BLaER1 (cell line): ENCODE measurements at regions not wholly inside any gene's neighbourhood (a gene's known extent, or its start where the extent isn't known, plus 50 kb on each side); places are given as distances from the start of the nearest gene placed in this dataset.

Experiments used
- H3K27ac ChIP-seq: shearing (Covaris generic); formaldehyde crosslinking; 2 replicates; pipeline ENCODE4 v1.8.1; 2022
- H3K27me3 ChIP-seq: shearing (Covaris generic); formaldehyde crosslinking; 2 replicates; pipeline ENCODE4 v1.8.1; 2022
- H3K36me3 ChIP-seq: shearing (Covaris generic); formaldehyde crosslinking; 2 replicates; pipeline ENCODE4 v1.8.1; 2022
- H3K4me1 ChIP-seq: shearing (Covaris generic); formaldehyde crosslinking; 2 replicates; pipeline ENCODE4 v1.8.1; 2022
- H3K4me2 ChIP-seq: shearing (Covaris generic); formaldehyde crosslinking; 2 replicates; pipeline ENCODE4 v1.8.1; 2022
- H3K4me3 ChIP-seq: shearing (Covaris generic); formaldehyde crosslinking; 2 replicates; pipeline ENCODE4 v1.8.1; 2022
- H3K9ac ChIP-seq: shearing (Covaris generic); formaldehyde crosslinking; 2 replicates; pipeline ENCODE4 v1.8.1; 2022
- H3K9me3 ChIP-seq: shearing (Covaris generic); formaldehyde crosslinking; 2 replicates; pipeline ENCODE4 v1.8.1; 2022
- H4K20me1 ChIP-seq: shearing (Covaris generic); formaldehyde crosslinking; 2 replicates; pipeline ENCODE4 v1.8.1; 2022
- Cebpa-rat ChIP-seq: shearing (Covaris generic); IDR thresholded peaks from 2 replicates; pipeline ENCODE4 v1.8.1; 2022

DNA sequence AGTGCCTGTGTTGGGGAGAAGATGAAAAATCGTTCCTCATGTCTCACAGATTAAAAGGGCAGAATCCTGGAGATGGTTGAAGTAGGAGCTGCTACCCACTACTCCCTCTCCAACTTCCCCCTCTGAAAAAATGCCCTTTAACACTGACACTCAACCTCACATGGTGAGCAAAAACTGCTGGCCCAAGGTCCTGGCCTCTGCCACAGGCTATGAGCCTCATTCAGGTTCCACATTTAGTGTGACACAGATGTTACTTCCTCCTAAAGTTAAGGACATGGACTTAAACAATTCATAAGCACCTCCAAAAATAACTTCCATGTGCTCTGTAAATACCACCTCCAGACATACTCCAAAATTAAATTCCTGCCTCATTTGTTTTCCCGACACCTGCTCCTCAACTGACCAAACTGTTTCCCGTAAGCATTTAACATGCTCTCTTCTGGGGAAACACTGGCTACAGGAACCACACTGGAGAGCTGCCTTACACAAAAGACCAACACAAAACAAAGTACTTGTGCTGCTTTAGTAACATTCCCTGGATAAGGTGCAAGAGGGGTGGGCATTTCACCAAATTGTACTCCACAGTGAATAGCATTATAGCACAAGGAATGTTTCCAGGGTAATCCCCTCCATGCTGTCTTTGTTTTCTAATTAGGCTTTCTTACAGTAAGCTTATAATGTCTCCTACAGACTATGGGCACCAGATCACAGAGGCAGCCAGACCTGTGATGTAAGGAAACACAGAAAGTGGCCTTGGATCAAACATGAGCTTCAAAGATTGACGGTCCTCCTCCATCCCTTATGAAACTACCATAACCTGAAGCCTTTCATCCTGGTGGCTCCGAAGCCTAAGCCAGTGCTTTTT, 57.0 kb downstream of the PHLDA1 start:
- H3K27ac ChIP-seq, result no peak overlapping the region
- H3K4me2 ChIP-seq, result no peak overlapping the region
- no peak overlapping the region for H3K4me3 ChIP-seq
- no peak overlapping the region for H3K9ac ChIP-seq
- H3K36me3 ChIP-seq, result no peaks in the 10 kb centered on the region
- H3K27me3 ChIP-seq, result no peaks in the 10 kb centered on the region
- peaks cover 10% of the 10 kb centered on the region for H3K4me1 ChIP-seq
- no peaks in the 10 kb centered on the region for H3K9me3 ChIP-seq
- H4K20me1 ChIP-seq, result no peaks in the 10 kb centered on the region
- TF ChIP-seq Cebpa-rat, result no peak

GRCh38 chr12:75971253-75971652, 60.3 kb downstream of the PHLDA1 start:
- Histone ChIP-seq H4K20me1 (no peaks in the 10 kb centered on the region), H3K4me2 (no peak overlapping the region), H3K4me1 (peaks cover 5% of the 10 kb centered on the region; the same call in 1 of the 2 replicates), H3K27ac (no peak overlapping the region), H3K36me3 (no peaks in the 10 kb centered on the region), H3K9me3 (no peaks in the 10 kb centered on the region), H3K4me3 (no peak overlapping the region), H3K27me3 (no peaks in the 10 kb centered on the region), H3K9ac (no peak overlapping the region)
- TF ChIP-seq Cebpa-rat, result no peak

- Histone ChIP-seq H4K20me1 (no peaks in the 10 kb centered on the region), H3K4me2 (no peak overlapping the region), H3K27ac (no peak overlapping the region), H3K4me3 (no peak overlapping the region), H3K36me3 (no peaks in the 10 kb centered on the region), H3K9ac (no peak overlapping the region), H3K9me3 (no peaks in the 10 kb centered on the region), H3K4me1 (peaks cover 5% of the 10 kb centered on the region; the same call in 1 of the 2 replicates), H3K27me3 (no peaks in the 10 kb centered on the region)
- no peak for TF ChIP-seq Cebpa-rat
Observed at GRCh38 chr12:75970310-75970709, 61.3 kb downstream of the PHLDA1 start.

GRCh38 chr12:75969768-75970167, 61.8 kb downstream of the PHLDA1 start:
- TF ChIP-seq Cebpa-rat, result no peak
- Histone ChIP-seq H3K27me3 (no peaks in the 10 kb centered on the region), H3K9ac (no peak overlapping the region), H3K36me3 (no peaks in the 10 kb centered on the region), H3K4me1 (peaks cover 5% of the 10 kb centered on the region; the same call in 1 of the 2 replicates), H3K4me3 (no peak overlapping the region), H3K4me2 (no peak overlapping the region), H3K9me3 (no peaks in the 10 kb centered on the region), H4K20me1 (no peaks in the 10 kb centered on the region), H3K27ac (no peak overlapping the region)

GRCh38 chr12:75965661-75966060, 65.9 kb downstream of the PHLDA1 start:
- H3K4me1 ChIP-seq, result peaks cover 10% of the 10 kb centered on the region; the same call in 1 of the 2 replicates
- H3K4me2 ChIP-seq, result no peak overlapping the region
- H4K20me1 ChIP-seq, result no peaks in the 10 kb centered on the region
- H3K9me3 ChIP-seq, result no peaks in the 10 kb centered on the region
- no peaks in the 10 kb centered on the region for H3K27me3 ChIP-seq
- H3K36me3 ChIP-seq, result no peaks in the 10 kb centered on the region
- TF ChIP-seq Cebpa-rat, result no peak
- H3K4me3 ChIP-seq, result no peak overlapping the region
- H3K27ac ChIP-seq, result no peak overlapping the region
- H3K9ac ChIP-seq, result no peak overlapping the region

- no peak for TF ChIP-seq Cebpa-rat
- Histone ChIP-seq H3K36me3 (no peaks in the 10 kb centered on the region), H4K20me1 (no peaks in the 10 kb centered on the region), H3K4me3 (no peak overlapping the region), H3K9me3 (no peaks in the 10 kb centered on the region), H3K4me1 (peaks cover 20% of the 10 kb centered on the region), H3K4me2 (no peak overlapping the region), H3K9ac (no peak overlapping the region), H3K27me3 (no peaks in the 10 kb centered on the region), H3K27ac (no peak overlapping the region)
Observed at GRCh38 chr12:75964150-75964549, 67.4 kb downstream of the PHLDA1 start.

DNA sequence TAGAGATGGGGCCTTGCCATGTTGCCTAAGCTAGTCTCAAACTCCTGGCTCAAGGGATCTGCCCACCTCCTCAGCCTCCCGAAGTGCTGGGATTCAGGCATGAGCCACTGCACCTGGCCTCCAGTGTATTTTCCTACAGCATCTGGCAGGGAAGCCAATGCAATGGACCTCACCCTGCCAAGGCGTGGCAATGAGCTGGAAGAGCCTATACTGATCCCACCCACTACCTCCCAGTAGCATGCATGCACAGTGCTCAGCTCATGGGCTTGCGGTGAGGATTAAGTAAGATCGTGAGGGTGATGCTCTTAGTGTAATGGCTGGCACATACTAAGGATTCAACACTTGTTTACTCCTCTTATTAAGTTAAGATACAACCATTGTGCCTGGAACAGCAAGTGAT, 69.7 kb downstream of the PHLDA1 start:
- no peak for TF ChIP-seq Cebpa-rat
- Histone ChIP-seq H3K9me3 (no peaks in the 10 kb centered on the region), H3K4me3 (no peak overlapping the region), H3K4me2 (no peak overlapping the region), H3K27ac (no peak overlapping the region), H3K27me3 (no peaks in the 10 kb centered on the region), H3K9ac (no peak overlapping the region), H3K36me3 (no peaks in the 10 kb centered on the region), H3K4me1 (peaks cover 18% of the 10 kb centered on the region), H4K20me1 (no peaks in the 10 kb centered on the region)

DNA sequence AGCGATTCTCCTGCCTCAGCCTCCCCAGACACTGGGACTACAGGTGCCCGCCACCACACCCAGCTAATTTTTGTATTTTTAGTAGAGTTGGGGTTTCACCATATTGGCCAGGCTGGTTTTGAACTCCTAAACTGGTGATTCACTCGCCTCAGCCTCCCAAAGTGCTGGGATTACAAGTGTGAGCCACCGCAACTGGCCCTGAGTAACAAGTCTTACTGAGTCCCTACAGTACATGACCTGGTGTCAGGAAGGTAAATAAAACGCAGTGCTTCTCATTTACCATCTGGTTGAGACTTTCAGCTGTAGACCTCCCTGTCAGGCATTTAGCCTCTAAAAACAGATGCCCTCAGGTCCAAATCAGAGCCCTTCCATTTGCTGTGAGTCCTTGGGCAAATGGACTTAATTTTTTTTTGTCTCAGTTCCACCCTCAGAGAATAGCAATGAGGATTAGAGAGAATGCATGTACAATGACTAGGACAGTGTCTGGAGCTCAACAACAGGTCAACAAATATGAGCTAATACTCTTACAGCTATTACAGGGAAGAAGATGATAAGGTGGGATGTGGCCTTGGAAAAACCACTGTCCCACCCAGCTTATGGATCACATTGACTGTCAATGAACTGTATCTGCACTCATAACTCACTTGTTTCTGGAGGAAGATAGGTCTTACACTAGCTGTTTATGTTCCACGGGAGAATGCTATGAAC, 70.5 kb downstream of the PHLDA1 start:
- no peak overlapping the region for H3K4me3 ChIP-seq
- no peaks in the 10 kb centered on the region for H3K36me3 ChIP-seq
- H3K27me3 ChIP-seq, result no peaks in the 10 kb centered on the region
- H3K4me2 ChIP-seq, result no peak overlapping the region
- no peak overlapping the region for H3K9ac ChIP-seq
- peaks cover 18% of the 10 kb centered on the region for H3K4me1 ChIP-seq
- no peak overlapping the region for H3K27ac ChIP-seq
- H4K20me1 ChIP-seq, result no peaks in the 10 kb centered on the region
- TF ChIP-seq Cebpa-rat, result no peak
- H3K9me3 ChIP-seq, result no peaks in the 10 kb centered on the region

DNA sequence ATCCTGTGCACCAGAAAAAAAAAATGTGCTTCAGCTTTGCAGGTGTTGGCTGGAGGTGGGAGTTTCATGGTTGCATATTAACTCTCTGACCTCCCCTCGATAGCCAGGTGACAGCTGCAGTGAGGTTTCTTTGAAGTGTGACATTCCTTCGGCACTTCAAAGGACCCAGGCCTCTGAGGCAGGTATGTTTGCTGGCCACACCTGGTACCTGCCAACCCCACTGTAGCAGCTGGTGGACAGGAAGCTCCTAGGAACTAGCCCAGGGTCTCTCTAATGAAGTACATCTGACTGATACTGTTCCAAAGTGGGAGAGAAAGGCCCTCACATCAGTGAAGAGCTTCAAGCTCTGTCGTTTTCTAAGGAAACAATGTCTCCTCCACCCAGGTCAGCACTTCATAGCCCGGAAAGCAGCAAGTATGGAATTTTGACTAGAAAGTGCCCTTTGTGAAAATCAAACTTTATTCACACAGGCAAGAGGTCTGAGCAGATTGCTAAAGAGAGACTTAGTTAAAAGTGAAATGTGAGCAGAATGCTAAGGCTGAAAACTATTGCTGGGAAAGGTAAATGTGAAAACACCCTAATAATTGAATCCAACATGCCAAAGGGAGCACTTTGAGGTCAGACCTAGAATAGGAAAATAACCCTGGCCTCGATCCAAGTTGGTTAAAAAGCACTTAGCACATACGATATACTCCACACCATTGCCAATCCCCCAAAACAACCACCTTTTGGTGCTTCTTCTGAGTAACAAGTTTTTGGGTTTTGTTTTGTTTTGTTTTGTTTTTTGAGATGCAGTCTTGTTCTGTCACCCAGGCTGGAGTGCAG, 71.3 kb downstream of the PHLDA1 start:
- TF ChIP-seq Cebpa-rat, result no peak
- Histone ChIP-seq H3K4me3 (no peak overlapping the region), H3K9ac (no peak overlapping the region), H3K4me1 (peaks cover 18% of the 10 kb centered on the region), H3K27me3 (no peaks in the 10 kb centered on the region), H3K27ac (no peak overlapping the region), H3K4me2 (peak overlapping the region; percentile 49; the same call in 1 of the 2 replicates), H3K9me3 (no peaks in the 10 kb centered on the region), H3K36me3 (no peaks in the 10 kb centered on the region), H4K20me1 (no peaks in the 10 kb centered on the region)
